Transverse colon (tissue), 4 donors: ENCODE measurements at regions not wholly inside any gene's neighbourhood (a gene's known extent, or its start where the extent isn't known, plus 50 kb on each side); places are given as distances from the start of the nearest gene placed in this dataset.

Experiments used
- CTCF ChIP-seq, 5 experiments: fragments of 200-600 bp in 3 of 5; fragments of 450-650 bp in 2 of 5; sonication (generic) in 3 of 5; IDR thresholded peaks; 1 replicate in 2 of 5; 2 replicates in 3 of 5; pipeline ENCODE4 v1.5.1; 2016 to 2017; ENCODE audit warnings: antibody characterized with exemption in 5 of 5, inconsistent platforms in 3 of 5, mild to moderate bottlenecking in 2 of 5, moderate library complexity in 1 of 5
- POLR2A ChIP-seq: fragments of 450-650 bp; IDR thresholded peaks from one replicate; pipeline ENCODE4 v1.6.1; 2016; ENCODE audit warnings: antibody characterized with exemption, mild to moderate bottlenecking, moderate library complexity
- POLR2AphosphoS5 ChIP-seq, 3 donors: sonication (generic); formaldehyde crosslinking; IDR thresholded peaks; one replicate each; pipeline ENCODE4 v1.6.1; 2016; ENCODE audit warnings: antibody characterized with exemption in 3 of 3

GRCh38 chr1:239044829-239045228, 341.5 kb upstream of the CHRM3 start:
- no peak for TF ChIP-seq CTCF (IDR thresholded peaks at IDR 0.05)
- TF ChIP-seq POLR2AphosphoS5 (IDR thresholded peaks at IDR 0.05), result no peak
- TF ChIP-seq POLR2A, result no peak
